ENCODE measurements at regions not wholly inside any gene's neighbourhood (a gene's known extent, or its start where the extent isn't known, plus 50 kb on each side); places are given as distances from the start of the nearest gene placed in this dataset.

- TF ChIP-seq CTCF (IDR thresholded peaks at IDR 0.05 in 8 of 11, conservative IDR thresholded peaks at IDR 0.05 in 3 of 11) (no peak), POLR2A (IDR thresholded peaks at IDR 0.05) (no peak)
Measured at GRCh38 chr2:167388901-167389300, 500.6 kb downstream of the XIRP2 start.
